GM12872 (cell line): ENCODE measurements at regions not wholly inside any gene's neighbourhood (a gene's known extent, or its start where the extent isn't known, plus 50 kb on each side); places are given as distances from the start of the nearest gene placed in this dataset.

Experiments used
- CTCF ChIP-seq: IDR thresholded peaks from 3 replicates; pipeline ENCODE4 v1.5.1; 2011; ENCODE audit warnings: low read depth, mild to moderate bottlenecking, low read length, moderate library complexity; ENCODE audit not compliant: insufficient read depth

DNA sequence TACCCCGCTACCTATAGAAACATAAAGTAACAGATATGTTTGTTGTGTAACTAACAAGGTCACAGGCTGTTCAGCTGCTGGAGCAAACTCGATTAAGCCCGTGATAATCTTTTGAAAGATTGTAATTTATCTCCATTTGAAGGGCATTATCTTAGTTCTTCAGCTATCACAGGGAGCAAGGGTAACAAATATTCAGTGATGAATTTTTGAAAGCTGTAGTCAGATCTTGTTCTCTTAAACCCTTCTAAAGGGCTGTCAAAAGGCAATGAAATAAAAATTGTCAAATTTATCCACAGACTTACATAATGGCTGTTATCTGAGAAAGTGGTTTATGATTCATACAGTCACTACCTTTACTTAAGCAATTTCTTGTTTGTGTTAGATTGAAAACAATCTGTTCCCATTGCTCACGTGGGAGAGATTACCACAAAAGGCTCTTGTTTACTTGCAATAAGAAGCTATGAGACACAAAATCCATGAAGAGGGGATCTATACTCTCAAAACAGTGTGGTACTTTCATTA, 78.3 kb upstream of the ZNF608 start:
- TF ChIP-seq CTCF: no peak

GRCh38 chr5:124825250-124825982, 79.0 kb upstream of the ZNF608 start:
- no peak for TF ChIP-seq CTCF

DNA sequence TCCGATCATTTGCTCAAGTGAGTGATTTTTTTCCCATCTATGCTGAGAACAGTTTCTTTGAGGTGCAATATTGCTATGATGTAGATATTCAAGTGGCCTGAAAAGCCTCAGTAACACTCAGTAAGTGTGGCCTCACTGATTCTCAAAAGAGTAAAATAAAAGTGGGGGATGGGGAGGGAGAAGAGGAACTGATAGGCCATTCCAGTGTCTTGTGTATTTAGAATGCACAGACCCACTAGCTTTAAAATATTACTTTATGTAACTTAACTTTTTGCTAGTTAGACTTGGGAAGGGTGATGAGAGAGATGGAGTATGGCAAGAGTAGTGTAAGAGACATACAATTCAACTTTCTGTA, 79.5 kb upstream of the ZNF608 start:
- TF ChIP-seq CTCF: no peak

GRCh38 chr5:124828731-124829234, 82.3 kb upstream of the ZNF608 start:
- TF ChIP-seq CTCF: no peak

- TF ChIP-seq CTCF: no peak
These were observed 85.3 kb upstream of the ZNF608 start for GRCh38 chr5:124831687-124832240.

- TF ChIP-seq CTCF: no peak
These were observed 86.1 kb upstream of the ZNF608 start for GRCh38 chr5:124832510-124832909.

GRCh38 chr5:124839371-124839998, 93.0 kb upstream of the ZNF608 start:
- TF ChIP-seq CTCF: no peak
